ENCODE measurements at regions not wholly inside any gene's neighbourhood (a gene's known extent, or its start where the extent isn't known, plus 50 kb on each side); places are given as distances from the start of the nearest gene placed in this dataset.
"Not testable (repeated sequence)": the region's sequence is repeated elsewhere in the genome, so short reads cannot be mapped to it uniquely, and the experiment has no call there.

GRCh38 chr5:167348251-167348926 lies 943.1 kb upstream of the WWC1 start:
- no peak for DNase-seq

- DNase-seq: no peak
Measured at GRCh38 chr5:167348980-167349379, 942.5 kb upstream of the WWC1 start.

DNA sequence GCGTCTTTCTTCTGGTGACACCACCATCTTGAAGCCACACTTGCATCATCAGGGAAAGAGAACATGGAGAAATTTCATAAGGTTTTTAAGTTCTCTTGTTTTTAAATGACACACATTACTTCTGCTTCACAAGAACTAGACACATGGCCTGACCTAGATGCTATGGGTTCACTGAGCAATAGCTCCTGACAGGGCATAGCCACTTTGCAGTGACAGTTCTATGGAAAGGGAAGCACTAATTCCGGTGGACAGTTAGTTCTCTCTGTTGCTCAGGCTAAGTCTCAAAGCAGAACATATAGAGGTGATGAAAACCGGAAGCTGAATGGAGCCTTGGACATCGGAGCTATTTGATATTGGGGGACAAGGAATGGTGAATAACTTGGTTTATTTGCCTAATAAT lies 940.1 kb upstream of the WWC1 start:
- DNase-seq: no peak

DNA sequence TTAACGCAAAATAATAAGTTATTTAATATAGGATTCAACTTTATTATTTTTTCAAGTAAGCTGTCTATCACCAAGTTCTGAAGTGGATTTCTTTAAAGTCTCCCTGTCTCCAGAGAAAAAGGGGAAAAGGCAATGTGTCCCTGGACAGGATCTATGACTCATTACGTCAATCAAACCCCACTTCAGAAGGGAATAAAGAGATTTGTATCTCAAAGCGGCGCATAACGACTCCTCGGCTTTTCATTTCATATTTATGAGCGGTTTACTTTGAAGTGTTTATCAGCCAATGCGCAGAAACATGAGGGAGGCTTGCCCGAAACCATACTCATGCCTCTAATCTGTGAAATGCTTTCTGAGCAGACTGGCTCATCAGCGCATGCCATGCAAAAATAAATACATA lies 938.6 kb upstream of the WWC1 start:
- no peak for DNase-seq

DNA sequence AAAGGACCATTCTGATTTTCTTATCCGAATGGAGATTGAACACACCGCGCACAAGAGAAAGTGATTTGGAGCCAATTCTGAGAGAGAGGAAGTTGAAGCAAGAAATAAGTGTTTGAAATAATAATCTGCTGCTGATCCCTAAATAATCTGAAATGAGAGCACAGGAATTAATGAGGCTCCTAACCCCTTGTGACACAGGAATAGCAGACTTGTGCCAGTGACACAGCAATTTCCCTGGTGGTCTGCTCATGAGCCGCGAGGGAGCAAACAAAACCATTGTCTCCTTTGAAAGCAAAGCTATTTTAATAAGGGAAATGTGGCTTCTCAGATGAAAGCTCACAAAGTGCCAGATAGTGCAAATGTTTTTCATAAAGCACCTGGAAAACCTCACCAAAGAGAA lies 936.1 kb upstream of the WWC1 start:
- DNase-seq: peak; percentile 18 to 29

DNA sequence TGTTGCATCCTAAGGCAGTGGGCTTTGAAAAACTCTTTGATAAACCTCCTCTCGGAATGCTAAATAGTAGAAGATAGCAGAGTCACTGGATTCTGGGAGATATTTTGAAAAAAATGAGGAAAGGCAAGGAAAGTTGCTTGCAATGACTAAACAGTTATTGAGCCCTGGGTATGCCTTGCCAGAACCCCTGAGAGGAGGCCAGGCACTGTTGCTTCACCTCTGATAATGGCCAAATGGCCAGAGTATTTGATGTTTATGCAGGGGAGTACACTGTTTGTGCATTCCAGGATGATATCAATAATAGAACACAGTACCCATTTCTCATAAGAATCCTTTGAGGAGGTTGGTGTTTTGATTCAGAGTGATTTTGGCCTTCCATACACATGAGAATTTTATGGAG lies 935.1 kb upstream of the WWC1 start:
- no peak for DNase-seq

- DNase-seq: no peak
Measured at GRCh38 chr5:167358868-167359492, 932.5 kb upstream of the WWC1 start.

GRCh38 chr5:167361795-167362194 lies 929.6 kb upstream of the WWC1 start:
- peak in 1 of 2 experiments; percentile 7 for DNase-seq

DNA sequence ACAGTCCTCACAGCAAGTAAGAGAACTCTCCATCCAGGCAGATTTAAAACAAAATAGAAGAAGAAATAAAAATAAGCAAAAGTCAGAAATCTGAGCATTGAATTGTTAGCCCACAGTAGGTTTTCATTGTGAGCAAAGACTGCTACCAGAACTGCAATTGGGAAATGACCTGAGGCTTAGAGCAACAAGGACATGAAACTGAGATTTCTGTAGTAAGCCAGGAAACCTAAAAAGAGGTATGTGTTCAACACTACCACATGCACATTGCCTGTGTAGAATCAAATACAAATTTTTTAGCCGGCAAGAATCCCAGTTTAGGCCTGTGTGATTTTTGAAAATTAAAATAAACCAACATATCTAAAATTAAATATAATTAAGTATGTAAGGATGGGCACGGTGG lies 928.4 kb upstream of the WWC1 start:
- DNase-seq: no peak

GRCh38 chr5:167375125-167375524 lies 916.3 kb upstream of the WWC1 start:
- no peak for DNase-seq

- DNase-seq: no peak
Measured at GRCh38 chr5:167378894-167379723, 912.3 kb upstream of the WWC1 start.

- no peak for DNase-seq
Measured at GRCh38 chr5:167381457-167381856, 910.0 kb upstream of the WWC1 start.

DNA sequence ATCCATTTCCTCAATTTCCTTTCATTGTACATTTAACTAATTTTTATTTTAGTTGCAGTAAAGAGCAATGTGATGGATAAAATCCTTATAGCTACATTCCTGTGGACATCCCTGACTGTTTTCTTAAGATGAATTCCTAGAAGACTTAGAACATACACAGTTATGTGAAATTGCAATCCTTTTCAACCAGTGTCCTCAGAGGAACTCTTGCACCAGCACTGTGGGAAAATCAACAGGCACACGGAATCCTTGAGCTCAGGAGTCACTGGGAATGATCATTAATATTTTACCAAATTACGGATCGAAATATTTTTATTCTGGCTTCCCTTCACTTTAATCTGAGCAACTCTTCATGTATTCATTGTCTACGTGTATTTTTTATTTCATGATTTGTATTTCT lies 901.9 kb upstream of the WWC1 start:
- no peak for DNase-seq

GRCh38 chr5:167391286-167391685 lies 900.2 kb upstream of the WWC1 start:
- DNase-seq: not testable (repeated sequence)

GRCh38 chr5:167392240-167392639 lies 899.2 kb upstream of the WWC1 start:
- DNase-seq: no peak

DNA sequence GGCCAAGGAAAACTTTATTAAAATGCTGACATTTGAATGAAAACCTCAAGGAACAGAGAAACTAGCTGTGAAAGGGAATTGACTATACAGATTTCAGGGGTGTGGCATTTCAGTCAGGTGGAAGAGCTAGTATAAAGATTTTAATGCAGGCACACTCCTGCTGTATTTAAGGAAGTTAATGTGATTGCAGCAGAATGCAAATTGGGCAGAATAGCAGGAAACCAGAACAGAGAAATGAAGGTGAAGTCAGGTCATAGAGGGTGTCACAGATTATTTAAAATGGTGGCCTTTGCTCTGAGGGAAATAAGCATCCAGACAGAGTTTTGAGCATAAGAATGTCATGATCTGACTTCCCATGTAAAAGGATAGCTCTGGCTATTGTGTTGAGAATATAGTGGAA lies 898.1 kb upstream of the WWC1 start:
- no peak for DNase-seq

DNA sequence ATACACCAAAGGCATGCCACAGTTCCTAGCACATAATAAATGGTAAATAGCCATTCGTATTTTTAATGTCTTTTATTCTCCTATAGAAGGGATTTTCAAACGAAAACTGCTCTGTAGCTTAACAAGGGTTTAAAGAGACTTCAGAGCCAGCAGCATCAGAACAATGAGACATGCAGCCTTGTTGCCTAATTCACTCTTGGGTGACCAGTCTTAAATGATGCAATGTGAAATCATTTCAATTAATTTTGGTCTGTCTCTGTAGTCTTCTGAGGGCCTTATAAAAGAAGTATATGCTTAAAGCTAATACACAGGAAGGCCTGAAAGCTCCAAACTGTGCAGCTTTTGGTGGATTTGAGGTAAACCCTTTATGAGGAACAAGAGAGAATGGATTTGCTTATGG lies 888.8 kb upstream of the WWC1 start:
- no peak for DNase-seq

DNA sequence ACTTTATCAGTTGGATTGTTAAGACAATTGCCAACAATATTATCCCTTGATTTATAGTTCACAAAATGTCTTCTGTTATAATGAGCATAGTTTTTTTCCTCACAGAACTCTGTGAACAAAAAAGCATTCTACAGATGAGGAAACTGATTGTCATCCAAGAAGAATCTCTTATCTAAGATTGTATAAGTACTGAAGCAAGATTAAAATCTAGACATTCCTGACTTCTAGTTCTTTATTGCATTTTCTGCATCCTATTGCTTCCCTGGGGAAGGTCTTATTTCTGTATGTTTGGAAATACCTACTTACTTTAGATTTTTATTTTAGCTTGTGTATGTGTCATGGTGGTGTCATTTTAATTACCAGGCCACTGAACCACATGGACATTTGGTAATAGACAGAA lies 884.9 kb upstream of the WWC1 start:
- no peak for DNase-seq

DNA sequence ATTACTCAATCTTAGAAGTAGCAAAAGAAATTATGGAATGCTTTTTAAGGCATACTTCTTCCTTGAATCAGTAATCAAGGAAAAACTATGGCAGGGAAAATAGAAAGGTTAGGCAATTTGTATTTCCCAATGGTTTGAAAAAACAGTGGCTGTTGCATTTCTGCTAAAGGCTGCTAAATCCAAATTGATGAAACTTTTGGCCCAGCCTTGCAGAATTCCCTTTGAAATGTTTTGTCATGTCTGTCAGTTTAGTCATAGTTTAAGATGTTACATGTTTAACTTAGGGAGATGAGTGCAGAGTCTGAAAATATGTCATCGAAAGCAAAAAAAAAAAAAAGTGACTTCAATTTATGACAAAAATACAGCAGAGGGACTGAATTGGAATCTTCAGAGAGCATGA lies 878.9 kb upstream of the WWC1 start:
- DNase-seq: no peak

DNA sequence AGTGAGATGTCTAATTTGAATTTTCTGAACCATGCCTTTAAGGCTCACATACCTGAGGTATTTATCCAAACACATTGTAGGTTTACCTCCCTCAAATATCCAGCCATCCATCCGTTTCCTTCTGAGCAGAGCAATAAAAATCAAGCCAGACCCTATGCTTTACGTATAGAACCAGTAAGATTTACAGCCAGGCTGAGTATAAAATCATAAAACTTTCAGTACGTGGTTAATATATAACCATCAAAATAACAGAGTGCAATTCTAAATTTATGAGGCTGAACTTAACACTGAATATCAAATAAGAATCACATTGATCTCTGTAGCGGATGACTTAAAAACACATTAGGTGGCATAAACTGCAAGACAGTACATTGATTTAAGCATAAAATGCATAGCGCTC lies 877.9 kb upstream of the WWC1 start:
- DNase-seq: peak; percentile 3 to 68

DNA sequence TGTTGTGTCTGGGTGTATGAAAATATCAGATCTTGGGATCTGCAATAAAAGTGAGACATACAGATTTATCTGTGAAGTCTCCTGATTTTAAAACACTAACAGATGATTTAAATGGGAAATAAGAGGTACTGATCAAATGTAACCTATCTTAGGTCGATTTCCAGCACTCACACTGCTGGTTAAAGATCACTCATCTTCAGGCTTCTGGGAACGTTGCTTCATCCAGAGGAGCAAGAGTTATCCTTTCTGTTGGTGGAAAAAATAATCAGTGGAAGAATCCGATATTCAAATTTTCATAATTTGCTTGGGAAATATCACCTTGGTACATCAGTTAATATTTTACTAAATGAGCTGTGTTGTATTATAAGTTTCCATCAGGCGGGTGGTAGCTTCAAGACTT lies 876.8 kb upstream of the WWC1 start:
- no peak for DNase-seq

GRCh38 chr5:167415779-167416746 lies 875.4 kb upstream of the WWC1 start:
- peak in 1 of 2 experiments; percentile 33 for DNase-seq

- no peak for DNase-seq
Measured at GRCh38 chr5:167417662-167418061, 873.8 kb upstream of the WWC1 start.

Measured in NCI-H2081 (cell line).